ENCODE measurements at regions not wholly inside any gene's neighbourhood (a gene's known extent, or its start where the extent isn't known, plus 50 kb on each side); places are given as distances from the start of the nearest gene placed in this dataset.

DNA sequence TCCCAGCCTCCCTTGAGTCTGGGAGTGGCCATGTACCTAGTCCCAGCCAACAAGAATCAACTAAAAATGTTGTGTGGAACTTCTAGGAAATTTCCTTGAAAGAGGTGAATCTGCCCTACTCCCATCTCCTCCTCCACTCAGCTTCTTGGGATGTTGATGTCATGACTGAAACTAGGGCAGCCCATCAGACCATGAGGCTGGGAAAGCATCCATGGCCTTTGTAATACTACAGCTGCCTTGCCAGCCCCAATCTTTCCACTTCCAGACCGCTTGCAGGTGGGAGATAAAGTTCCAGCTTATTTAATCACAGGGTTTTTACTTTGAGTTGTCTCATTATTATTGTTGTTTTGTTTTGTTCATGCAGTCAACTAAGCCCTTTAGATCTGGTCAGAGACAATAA is 170.3 kb upstream of the LMNTD1 start:
- TF ChIP-seq MYC (IDR thresholded peaks at IDR 0.05; ENCODE audit: low read depth, low read length) = no peak
- TF ChIP-seq, protein P1, sequence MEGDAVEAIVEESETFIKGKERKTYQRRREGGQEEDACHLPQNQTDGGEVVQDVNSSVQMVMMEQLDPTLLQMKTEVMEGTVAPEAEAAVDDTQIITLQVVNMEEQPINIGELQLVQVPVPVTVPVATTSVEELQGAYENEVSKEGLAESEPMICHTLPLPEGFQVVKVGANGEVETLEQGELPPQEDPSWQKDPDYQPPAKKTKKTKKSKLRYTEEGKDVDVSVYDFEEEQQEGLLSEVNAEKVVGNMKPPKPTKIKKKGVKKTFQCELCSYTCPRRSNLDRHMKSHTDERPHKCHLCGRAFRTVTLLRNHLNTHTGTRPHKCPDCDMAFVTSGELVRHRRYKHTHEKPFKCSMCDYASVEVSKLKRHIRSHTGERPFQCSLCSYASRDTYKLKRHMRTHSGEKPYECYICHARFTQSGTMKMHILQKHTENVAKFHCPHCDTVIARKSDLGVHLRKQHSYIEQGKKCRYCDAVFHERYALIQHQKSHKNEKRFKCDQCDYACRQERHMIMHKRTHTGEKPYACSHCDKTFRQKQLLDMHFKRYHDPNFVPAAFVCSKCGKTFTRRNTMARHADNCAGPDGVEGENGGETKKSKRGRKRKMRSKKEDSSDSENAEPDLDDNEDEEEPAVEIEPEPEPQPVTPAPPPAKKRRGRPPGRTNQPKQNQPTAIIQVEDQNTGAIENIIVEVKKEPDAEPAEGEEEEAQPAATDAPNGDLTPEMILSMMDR (IDR thresholded peaks at IDR 0.05; ENCODE audit: low read depth, low read length) = no peak
- TF ChIP-seq POLR2A (IDR thresholded peaks at IDR 0.05; ENCODE audit: extremely low read depth, insufficient read length) = no peak
- TF ChIP-seq, protein P2, sequence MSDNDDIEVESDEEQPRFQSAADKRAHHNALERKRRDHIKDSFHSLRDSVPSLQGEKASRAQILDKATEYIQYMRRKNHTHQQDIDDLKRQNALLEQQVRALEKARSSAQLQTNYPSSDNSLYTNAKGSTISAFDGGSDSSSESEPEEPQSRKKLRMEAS (IDR thresholded peaks at IDR 0.05; ENCODE audit: low read depth, low read length) = no peak
- no peak overlapping the region for H3K4me3 ChIP-seq (ENCODE audit: low read depth, low read length)
- DNase-seq (ENCODE audit: low read depth) = no peak

DNA sequence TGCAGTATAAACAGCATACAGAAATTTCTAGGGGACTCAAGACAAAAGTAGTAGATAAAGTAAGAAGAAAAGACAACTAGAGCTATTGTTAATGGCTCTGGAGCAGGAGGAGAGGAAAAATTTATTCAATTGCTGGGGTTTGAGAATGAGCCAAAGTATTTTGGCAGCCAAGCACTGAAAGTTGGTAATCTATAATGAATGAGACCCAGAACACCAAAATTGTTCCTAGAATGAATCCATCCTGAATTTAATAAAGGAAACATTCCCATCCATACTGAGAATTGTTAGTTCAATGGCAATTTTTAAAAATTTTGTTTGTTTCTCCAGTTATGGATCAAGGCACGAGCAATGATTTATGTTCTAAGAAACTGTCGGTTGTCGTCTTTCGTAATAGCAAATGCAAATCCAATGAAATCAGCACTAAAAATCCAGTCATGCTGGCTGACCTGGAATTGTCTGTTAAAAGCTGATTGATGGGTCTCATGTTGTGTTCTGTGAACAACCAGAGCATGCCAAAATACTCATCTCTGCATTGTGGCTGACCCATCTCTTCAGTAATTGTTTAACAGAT is 170.9 kb upstream of the LMNTD1 start:
- no peak overlapping the region for H3K4me3 ChIP-seq (ENCODE audit: low read depth, low read length)
- DNase-seq (ENCODE audit: low read depth) = no peak
- TF ChIP-seq, protein P2 (IDR thresholded peaks at IDR 0.05; ENCODE audit: low read depth, low read length) = no peak
- TF ChIP-seq, protein P1 (IDR thresholded peaks at IDR 0.05; ENCODE audit: low read depth, low read length) = no peak

DNA sequence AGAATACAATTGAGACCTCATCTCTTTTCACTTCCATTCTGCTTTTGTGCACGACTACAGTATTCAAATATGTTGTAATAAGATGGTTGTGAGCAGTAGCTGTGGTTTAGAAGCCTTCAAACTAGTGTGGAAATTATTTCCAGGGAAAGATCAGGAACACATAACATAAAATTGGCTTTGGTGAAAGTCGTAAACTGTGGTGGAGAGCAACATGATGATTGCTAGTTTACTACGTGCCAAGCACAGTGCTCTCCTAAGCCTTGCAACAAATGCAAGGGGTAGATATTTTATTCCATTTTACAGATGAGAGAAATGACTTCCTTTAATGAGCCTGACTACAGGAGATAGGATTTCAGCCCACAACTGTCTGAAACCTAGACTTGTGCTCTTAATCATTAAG is 172.4 kb upstream of the LMNTD1 start:
- no peak for DNase-seq (ENCODE audit: low read depth)
- no peak overlapping the region for H3K4me3 ChIP-seq (ENCODE audit: low read depth, low read length)
- TF ChIP-seq MYC (IDR thresholded peaks at IDR 0.05; ENCODE audit: low read depth, low read length) (no peak), POLR2A (IDR thresholded peaks at IDR 0.05; ENCODE audit: extremely low read depth, insufficient read length) (no peak)
- TF ChIP-seq, protein P2 (IDR thresholded peaks at IDR 0.05; ENCODE audit: low read depth, low read length) = 0 out of 2 replicates have a peak, but pooled peaks have one; percentile 25
- TF ChIP-seq, protein P1 (IDR thresholded peaks at IDR 0.05; ENCODE audit: low read depth, low read length) = no peak

DNA sequence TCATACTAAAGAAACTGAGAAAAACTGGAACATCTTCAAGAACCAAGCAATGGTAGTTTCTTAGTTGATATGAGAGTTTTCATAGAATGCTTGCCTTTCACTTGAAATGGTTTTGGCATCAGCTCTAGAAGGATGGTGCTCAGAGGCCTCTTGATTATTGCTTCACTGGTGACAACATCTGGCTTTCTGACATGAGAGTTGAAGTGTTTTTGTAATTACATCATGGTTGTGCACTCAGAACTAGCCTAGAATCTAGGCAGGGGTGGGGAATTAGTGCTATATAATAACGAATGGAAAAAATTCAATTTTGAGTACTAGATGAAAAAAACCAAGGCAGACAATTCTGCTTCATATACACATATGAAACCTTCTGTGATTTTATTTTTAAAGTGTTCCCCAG is 172.8 kb upstream of the LMNTD1 start:
- H3K4me3 ChIP-seq (ENCODE audit: low read depth, low read length) = no peak overlapping the region
- TF ChIP-seq, protein P2 (IDR thresholded peaks at IDR 0.05; ENCODE audit: low read depth, low read length) = no peak
- no peak for TF ChIP-seq MYC (IDR thresholded peaks at IDR 0.05; ENCODE audit: low read depth, low read length)
- TF ChIP-seq, protein P1 (IDR thresholded peaks at IDR 0.05; ENCODE audit: low read depth, low read length) = no peak
- no peak for TF ChIP-seq POLR2A (IDR thresholded peaks at IDR 0.05; ENCODE audit: extremely low read depth, insufficient read length)
- no peak for DNase-seq (ENCODE audit: low read depth)

DNA sequence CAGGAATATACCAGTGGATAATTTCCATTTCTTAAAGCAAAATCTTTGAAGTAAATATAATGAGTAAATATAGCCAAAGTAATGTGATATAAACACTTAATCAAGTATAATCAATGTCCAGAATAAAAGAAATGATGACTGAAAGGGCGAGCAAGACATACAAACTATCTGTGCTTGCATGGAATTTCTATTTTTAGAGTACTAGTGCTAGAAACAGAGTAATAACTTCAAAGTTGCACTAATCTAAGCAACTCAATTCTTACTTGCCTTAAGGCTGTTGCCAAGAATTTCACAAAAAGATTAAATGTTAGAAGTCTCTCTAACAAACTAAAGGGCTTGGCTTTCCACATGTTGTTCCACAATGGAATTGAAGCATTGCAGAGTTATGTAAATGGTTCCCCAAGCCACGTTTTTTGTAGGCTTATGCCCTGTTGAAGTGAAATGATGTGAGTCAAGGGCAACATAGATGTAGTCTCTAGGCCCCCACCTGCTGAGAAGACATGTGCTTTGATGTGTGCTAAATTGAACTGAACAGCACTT is 175.0 kb upstream of the LMNTD1 start:
- no peak for TF ChIP-seq POLR2A (IDR thresholded peaks at IDR 0.05; ENCODE audit: extremely low read depth, insufficient read length)
- TF ChIP-seq, protein P2 (IDR thresholded peaks at IDR 0.05; ENCODE audit: low read depth, low read length) = no peak
- TF ChIP-seq MYC (IDR thresholded peaks at IDR 0.05; ENCODE audit: low read depth, low read length) = no peak
- TF ChIP-seq, protein P1 (IDR thresholded peaks at IDR 0.05; ENCODE audit: low read depth, low read length) = no peak
- no peak for DNase-seq (ENCODE audit: low read depth)
- H3K4me3 ChIP-seq (ENCODE audit: low read depth, low read length) = no peak overlapping the region
